ENCODE measurements at regions not wholly inside any gene's neighbourhood (a gene's known extent, or its start where the extent isn't known, plus 50 kb on each side); places are given as distances from the start of the nearest gene placed in this dataset.

DNA sequence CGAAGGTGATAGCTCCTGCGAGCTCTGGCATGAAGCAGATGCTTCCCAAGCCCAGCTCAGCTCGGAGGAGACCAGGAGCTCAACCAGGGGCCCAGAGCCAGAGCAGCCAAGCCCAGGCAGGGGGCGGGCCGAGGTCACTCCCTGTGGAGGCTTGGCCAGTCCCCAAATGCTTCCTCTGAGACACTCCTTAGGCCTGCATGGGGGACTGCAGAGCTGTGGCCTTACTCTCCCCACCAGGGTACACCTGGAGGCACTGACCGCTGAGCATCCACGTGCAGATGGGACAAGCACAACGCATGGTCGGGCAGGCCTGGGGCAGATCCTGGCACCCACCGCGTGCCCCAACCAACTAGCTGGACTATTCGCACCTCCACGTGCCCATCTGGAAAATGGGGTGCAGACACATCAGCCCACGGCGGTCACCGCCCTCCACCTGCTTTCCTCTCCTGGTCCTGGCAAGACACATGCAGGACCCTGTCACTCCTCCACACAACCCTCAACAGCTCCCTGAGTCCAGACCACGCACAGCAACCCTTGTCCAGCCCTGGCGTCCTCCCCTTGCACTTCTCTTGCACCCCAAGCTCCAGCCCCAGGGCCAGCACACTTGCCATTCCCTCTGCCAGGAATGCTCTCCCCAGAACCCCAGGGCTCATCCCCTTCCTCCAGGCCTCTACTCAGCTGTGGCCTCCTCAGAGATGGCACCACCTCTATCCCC is 164.7 kb upstream of the IQSEC1 start:
- TF ChIP-seq, protein P1, sequence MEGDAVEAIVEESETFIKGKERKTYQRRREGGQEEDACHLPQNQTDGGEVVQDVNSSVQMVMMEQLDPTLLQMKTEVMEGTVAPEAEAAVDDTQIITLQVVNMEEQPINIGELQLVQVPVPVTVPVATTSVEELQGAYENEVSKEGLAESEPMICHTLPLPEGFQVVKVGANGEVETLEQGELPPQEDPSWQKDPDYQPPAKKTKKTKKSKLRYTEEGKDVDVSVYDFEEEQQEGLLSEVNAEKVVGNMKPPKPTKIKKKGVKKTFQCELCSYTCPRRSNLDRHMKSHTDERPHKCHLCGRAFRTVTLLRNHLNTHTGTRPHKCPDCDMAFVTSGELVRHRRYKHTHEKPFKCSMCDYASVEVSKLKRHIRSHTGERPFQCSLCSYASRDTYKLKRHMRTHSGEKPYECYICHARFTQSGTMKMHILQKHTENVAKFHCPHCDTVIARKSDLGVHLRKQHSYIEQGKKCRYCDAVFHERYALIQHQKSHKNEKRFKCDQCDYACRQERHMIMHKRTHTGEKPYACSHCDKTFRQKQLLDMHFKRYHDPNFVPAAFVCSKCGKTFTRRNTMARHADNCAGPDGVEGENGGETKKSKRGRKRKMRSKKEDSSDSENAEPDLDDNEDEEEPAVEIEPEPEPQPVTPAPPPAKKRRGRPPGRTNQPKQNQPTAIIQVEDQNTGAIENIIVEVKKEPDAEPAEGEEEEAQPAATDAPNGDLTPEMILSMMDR (IDR thresholded peaks at IDR 0.05; ENCODE audit: low read depth, low read length, poor library complexity, severe bottlenecking), result no peak
- no peak for TF ChIP-seq EZH2phosphoT487 (IDR thresholded peaks at IDR 0.05; ENCODE audit: borderline replicate concordance, low read length)
